ENCODE measurements at regions not wholly inside any gene's neighbourhood (a gene's known extent, or its start where the extent isn't known, plus 50 kb on each side); places are given as distances from the start of the nearest gene placed in this dataset.

- no peak overlapping the region for H2BK15ac ChIP-seq (ENCODE audit: low read length)
- H2AFZ ChIP-seq (ENCODE audit: low read length): no peak overlapping the region
- H3K9ac ChIP-seq (replicated peaks in 1 of 4; ENCODE audit: extremely low read depth in 1 of 4, low read depth in 3 of 4, low read length in 3 of 4): no peak overlapping the region; a peak in 1 of 7 replicates
- H3K27ac ChIP-seq (ENCODE audit: low read depth, low read length): no peak overlapping the region
- H3K23me2 ChIP-seq (ENCODE audit: low read depth, low read length): no peaks in the 10 kb centered on the region
- H2AK5ac ChIP-seq (ENCODE audit: low read depth, low read length): no peak overlapping the region
- no peak overlapping the region for H2BK120ac ChIP-seq (replicated peaks; ENCODE audit: low read depth, low read length)
- H2BK20ac ChIP-seq (ENCODE audit: low read length): no peak overlapping the region
- no peak overlapping the region; the same call in 1 of the 2 replicates for H2BK5ac ChIP-seq (ENCODE audit: low read depth, low read length)
- DNase-seq (ENCODE audit: low read depth in 1 of 2, low spot score in 2 of 2): peak in 1 of 2 experiments; percentile 23
- peak overlapping the region; percentile 41 to 54 for H3K4me2 ChIP-seq (ENCODE audit: insufficient read depth in 1 of 2, low read depth in 2 of 2, low read length in 2 of 2)
- H3K9me3 ChIP-seq (ENCODE audit: insufficient read depth in 2 of 2, low read depth in 1 of 2, low read length in 1 of 2): no peaks in the 10 kb centered on the region
- no peak overlapping the region for H4K91ac ChIP-seq (replicated peaks; ENCODE audit: insufficient read length, low read length)
- H4K5ac ChIP-seq (ENCODE audit: insufficient read length, low read depth, low read length): no peak overlapping the region
- POLR2A ChIA-PET (ENCODE audit: partially characterized antibody): no interaction called here
- H3K36me3 ChIP-seq (ENCODE audit: control insufficient read depth in 2 of 4, insufficient read depth in 4 of 4, low read length in 3 of 4): no peaks in the 10 kb centered on the region
- peak overlapping the region in 2 of 4 experiments; percentile 3 to 25; a peak in 2 of 8 replicates for H3K4me3 ChIP-seq (ENCODE audit: extremely low read depth in 1 of 4, insufficient read depth in 2 of 4, low read depth in 3 of 4, low read length in 4 of 4)
- H3K4ac ChIP-seq (replicated peaks; ENCODE audit: insufficient read length, low read depth, low read length): no peak overlapping the region
- H3K23ac ChIP-seq (ENCODE audit: insufficient read length): no peak overlapping the region
- H3K4me1 ChIP-seq (replicated peaks in 1 of 4; ENCODE audit: control insufficient read depth in 3 of 4, insufficient read depth in 4 of 4, low read length in 3 of 4): peaks cover 4 to 10% (median 6%) of the 10 kb centered on the region in 4 experiments
- H3K14ac ChIP-seq (ENCODE audit: insufficient read length): no peak overlapping the region
- H3K79me2 ChIP-seq (ENCODE audit: control insufficient read depth in 1 of 2, insufficient read depth in 2 of 2, low read length in 2 of 2): no peaks in the 10 kb centered on the region
- FAIRE-seq: peak; percentile 93
- no peak overlapping the region for H4K8ac ChIP-seq (ENCODE audit: extremely low read depth, insufficient read depth, low read length)
- H3K18ac ChIP-seq (ENCODE audit: extremely low read depth, low read length): no peak overlapping the region
- 36% methylated on average over 14 of the region's 14 CpGs; no CpG with 5 or more reads in 1 of the 2 experiments for WGBS, 2 experiments (ENCODE audit: extremely low coverage in 1 of 2, insufficient coverage in 1 of 2, insufficient read length in 1 of 2, insufficient replicate concordance in 2 of 2, low coverage in 1 of 2, low lambda C conversion rate in 2 of 2, missing lambda C conversion rate in 1 of 2)
- H4K20me1 ChIP-seq (replicated peaks in 1 of 2; ENCODE audit: control insufficient read depth in 1 of 2, insufficient read depth in 2 of 2, low read length in 2 of 2): no peaks in the 10 kb centered on the region
- no peaks in the 10 kb centered on the region for H3K27me3 ChIP-seq (replicated peaks in 1 of 4; ENCODE audit: control insufficient read depth in 3 of 4, extremely low read depth in 1 of 4, insufficient read depth in 3 of 4, low read length in 3 of 4)
- CTCF ChIA-PET (ENCODE audit: partially characterized antibody): interaction anchor here (0.9 to 1.2 kb wide), 3 partner anchors 9 to 40 kb away, joined by 3 to 4 read pairs (median 3); no protein-coding TSS in a partner anchor
- no peak overlapping the region; the same call in 1 of the 2 replicates for H2BK12ac ChIP-seq (ENCODE audit: low read depth, low read length)
- H3K56ac ChIP-seq (replicated peaks; ENCODE audit: insufficient read length, low read depth, low read length): no peak overlapping the region
- no peaks in the 10 kb centered on the region for H3K79me1 ChIP-seq (ENCODE audit: low read depth, low read length)
- no peak for TF ChIP-seq SIRT6 (IDR thresholded peaks at IDR 0.05; ENCODE audit: low read length)
- TF ChIP-seq BCL11A (IDR thresholded peaks at IDR 0.05; ENCODE audit: low read depth in 2 of 2, low read length in 2 of 2): no peak
- no peak for TF ChIP-seq SRF (IDR thresholded peaks at IDR 0.05; ENCODE audit: low read depth, low read length)
- peak; percentile 77 for TF ChIP-seq POU5F1 (IDR thresholded peaks at IDR 0.05; ENCODE audit: low read depth, low read length)
- TF ChIP-seq ASH2L (IDR thresholded peaks at IDR 0.05; ENCODE audit: low read length): no peak
- TF ChIP-seq SP4 (IDR thresholded peaks at IDR 0.05; ENCODE audit: low read length): no peak
- TF ChIP-seq KDM4A (IDR thresholded peaks at IDR 0.05; ENCODE audit: low read depth, low read length, severe bottlenecking): no peak
- no peak for TF ChIP-seq TCF12 (IDR thresholded peaks at IDR 0.05; ENCODE audit: low read depth, low read length)
- TF ChIP-seq RAD21 (IDR thresholded peaks at IDR 0.05 in 1 of 2, conservative IDR thresholded peaks at IDR 0.05 in 1 of 2; ENCODE audit: low read depth in 2 of 2, low read length in 2 of 2): no peak
- TF ChIP-seq RNF2 (IDR thresholded peaks at IDR 0.05; ENCODE audit: borderline replicate concordance, low read depth, low read length, missing control alignments, poor library complexity, severe bottlenecking): no peak
- no peak for TF ChIP-seq E2F6 (IDR thresholded peaks at IDR 0.05)
Measured at GRCh38 chr4:159503236-159504008, 400.5 kb downstream of the RAPGEF2 start.

Measured in H1 (cell line).